ENCODE measurements at regions not wholly inside any gene's neighbourhood (a gene's known extent, or its start where the extent isn't known, plus 50 kb on each side); places are given as distances from the start of the nearest gene placed in this dataset.
"Not testable (repeated sequence)": the region's sequence is repeated elsewhere in the genome, so short reads cannot be mapped to it uniquely, and the experiment has no call there.

- DNase-seq: no peak
Measured at GRCh38 chrX:136975684-136976470, 57.9 kb downstream of the GPR101 start.

DNA sequence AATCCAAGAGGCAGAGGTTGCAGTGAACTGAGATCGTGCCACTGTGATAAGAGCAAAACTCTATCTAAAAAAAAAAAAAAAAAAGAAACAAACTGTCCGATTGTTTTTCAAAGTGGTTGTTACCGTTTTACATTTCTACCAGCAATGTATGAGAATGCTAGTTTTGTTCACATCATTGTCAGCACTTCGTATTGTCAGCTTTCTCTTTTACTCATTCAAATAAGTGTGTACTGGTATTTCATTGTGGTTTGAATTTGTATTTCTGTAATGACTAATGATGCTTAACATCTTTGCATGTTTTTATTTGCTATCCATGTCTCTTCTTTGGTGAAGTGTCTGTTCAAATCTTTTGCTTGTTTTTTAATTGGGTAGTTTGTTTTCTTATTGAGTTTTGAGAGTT is 65.8 kb downstream of the GPR101 start:
- DNase-seq: no peak

DNA sequence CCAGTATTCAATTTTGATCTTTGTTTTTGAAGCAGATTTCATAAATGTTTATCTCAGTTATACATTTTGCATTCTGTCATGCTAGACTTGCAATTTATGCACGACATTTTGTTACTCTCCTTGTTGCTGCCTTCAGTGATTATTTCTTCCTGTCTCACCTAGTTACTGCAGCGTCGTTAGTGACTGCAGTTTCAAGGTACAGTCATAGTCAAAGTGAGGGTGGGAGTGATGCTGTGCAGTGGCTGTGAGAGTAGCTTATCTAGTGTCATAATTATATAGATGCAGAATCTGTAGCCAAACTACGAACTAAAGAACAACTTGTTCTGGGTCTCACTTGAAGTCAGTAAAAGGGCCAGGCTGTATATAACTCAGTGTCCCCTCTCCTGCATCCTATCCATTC is 69.8 kb downstream of the GPR101 start:
- DNase-seq: no peak

DNA sequence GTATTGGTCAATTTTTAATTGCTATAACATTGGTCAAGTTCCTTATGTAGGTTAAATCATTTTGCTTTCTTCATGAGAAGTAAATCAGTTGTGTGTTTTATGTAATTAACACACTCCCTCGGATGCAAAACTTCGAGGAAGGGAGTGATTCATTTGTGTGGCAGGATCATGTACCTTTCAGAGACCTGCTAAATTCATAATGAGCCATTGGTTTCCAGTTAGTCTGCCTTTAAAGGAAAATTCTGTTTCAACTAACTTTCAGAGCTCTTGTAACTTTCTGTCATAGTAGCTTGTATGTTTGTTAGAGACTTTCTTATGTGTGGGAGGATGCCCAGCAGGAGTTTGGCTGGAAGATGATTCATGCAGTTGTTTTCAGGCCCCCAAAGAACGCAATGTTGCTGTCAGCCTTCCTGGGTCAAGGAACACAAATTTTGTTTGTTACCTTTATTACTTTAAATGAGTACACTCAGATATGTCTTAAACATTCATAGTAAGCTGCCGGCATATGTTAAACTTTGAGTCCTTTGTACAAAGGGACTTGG is 72.1 kb downstream of the GPR101 start:
- no peak for DNase-seq

DNA sequence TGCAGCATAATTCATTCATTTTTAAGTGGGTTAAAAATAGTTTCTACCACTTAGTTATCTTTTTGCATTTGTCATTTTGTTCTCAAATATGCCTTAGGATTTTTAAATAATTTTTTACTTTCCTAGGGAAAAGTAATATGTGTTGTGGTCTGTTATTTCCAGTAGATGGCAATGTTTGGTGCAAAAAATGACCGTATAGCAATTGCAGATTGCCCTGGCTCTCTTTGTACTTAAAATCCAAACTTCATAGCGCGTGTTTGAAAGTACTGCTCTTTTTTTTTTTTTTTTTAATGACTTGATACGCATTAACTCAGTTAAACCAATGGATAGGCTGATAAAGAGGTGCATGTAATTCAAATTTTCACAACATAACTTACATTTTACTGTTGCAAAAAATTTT is 74.4 kb upstream of the RBMX start:
- DNase-seq: peak; percentile 42

- peak; percentile 77 for DNase-seq
Measured at GRCh38 chrX:136953867-136954787, 73.6 kb upstream of the RBMX start.

GRCh38 chrX:136950211-136950610 is 69.7 kb upstream of the RBMX start:
- no peak for DNase-seq

- no peak for DNase-seq
Measured at GRCh38 chrX:136941396-136942337, 61.1 kb upstream of the RBMX start.

DNA sequence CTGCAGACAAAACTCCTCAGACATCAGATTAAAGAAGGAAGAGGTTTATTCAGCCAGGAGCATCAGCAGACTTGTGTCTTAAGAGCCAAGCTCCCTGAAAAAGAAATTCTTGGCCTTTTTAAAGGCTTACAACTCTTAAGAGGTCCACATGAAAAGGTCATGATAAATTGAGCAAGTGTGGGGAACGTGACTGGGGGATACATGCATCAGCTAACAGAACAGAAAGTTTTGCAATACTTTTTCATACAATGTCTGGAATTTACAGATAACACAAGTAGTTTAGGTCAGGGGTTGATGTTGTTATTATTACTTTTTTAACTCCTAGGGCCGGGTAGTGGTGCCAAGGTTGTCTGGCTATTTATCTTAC is 55.6 kb upstream of the RBMX start:
- DNase-seq: no peak

GRCh38 chrX:136935533-136936182 is 55.1 kb upstream of the RBMX start:
- not testable (repeated sequence) for DNase-seq

- DNase-seq: not testable (repeated sequence)
Measured at GRCh38 chrX:136934652-136935051, 54.1 kb upstream of the RBMX start.

DNA sequence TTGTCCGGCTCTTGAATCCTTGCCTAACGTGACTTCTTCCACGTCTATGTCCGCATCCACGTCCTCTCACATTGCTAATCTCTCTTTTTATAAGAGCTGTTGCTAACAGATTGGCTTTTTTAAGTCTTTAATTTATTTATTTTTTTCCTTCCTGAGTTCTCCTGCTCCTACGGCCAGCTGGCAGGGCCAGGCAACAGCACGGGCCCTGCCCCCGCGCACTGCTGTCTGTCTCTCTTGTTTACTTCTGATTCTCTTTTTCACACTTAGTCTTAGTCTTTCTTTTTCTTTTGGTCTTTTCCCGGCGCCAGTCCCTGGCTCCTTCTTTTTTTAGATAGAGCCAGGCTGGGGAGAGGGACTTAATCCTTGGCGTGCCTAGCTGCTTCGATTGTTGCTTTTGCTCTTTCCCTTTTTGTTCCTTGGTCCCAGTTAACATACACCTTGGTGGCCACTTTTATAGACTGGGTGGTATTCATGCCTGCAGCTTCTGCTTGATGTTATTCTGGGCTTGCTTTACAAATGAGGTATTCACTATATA is 53.2 kb upstream of the RBMX start:
- DNase-seq: no peak

GRCh38 chrX:136931661-136932060 is 51.1 kb upstream of the RBMX start:
- DNase-seq: no peak
